ENCODE measurements at regions not wholly inside any gene's neighbourhood (a gene's known extent, or its start where the extent isn't known, plus 50 kb on each side); places are given as distances from the start of the nearest gene placed in this dataset.

DNA sequence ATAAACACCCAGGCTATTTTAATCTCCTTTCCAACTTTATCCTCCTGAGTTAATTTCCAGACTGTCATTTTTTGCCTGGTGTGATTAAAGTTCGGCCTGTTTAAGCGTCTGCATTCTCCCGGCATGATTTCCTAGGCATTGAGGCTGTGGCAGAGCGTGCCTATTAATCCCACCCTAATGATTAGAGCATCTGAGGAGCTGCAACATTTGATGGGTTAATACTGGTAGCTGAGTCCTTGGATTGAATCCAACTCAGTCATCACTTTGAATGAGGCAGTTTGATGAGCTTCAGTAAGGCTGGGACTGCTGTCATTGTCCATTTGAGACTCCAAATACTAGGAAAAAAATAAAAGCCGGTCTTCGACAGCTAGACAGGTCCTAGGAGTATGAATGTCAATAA, 882.5 kb downstream of the SLC4A3 start:
- no peak for DNase-seq (ENCODE audit: extremely low spot score)
- no peak for TF ChIP-seq FOXM1 (IDR thresholded peaks at IDR 0.05; ENCODE audit: borderline replicate concordance)
- no peak for TF ChIP-seq TARDBP (IDR thresholded peaks at IDR 0.05)
- TF ChIP-seq, protein P1, sequence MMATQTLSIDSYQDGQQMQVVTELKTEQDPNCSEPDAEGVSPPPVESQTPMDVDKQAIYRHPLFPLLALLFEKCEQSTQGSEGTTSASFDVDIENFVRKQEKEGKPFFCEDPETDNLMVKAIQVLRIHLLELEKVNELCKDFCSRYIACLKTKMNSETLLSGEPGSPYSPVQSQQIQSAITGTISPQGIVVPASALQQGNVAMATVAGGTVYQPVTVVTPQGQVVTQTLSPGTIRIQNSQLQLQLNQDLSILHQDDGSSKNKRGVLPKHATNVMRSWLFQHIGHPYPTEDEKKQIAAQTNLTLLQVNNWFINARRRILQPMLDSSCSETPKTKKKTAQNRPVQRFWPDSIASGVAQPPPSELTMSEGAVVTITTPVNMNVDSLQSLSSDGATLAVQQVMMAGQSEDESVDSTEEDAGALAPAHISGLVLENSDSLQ (IDR thresholded peaks at IDR 0.05): no peak
- no peak for TF ChIP-seq LEF1 (IDR thresholded peaks at IDR 0.05; ENCODE audit: borderline replicate concordance)
- TF ChIP-seq SUZ12 (IDR thresholded peaks at IDR 0.05): no peak
- TF ChIP-seq CTBP1 (IDR thresholded peaks at IDR 0.05; ENCODE audit: borderline replicate concordance): no peak
- no peak for TF ChIP-seq NFRKB (IDR thresholded peaks at IDR 0.05)
- no peak for TF ChIP-seq HDGF (IDR thresholded peaks at IDR 0.05; ENCODE audit: borderline replicate concordance)
- TF ChIP-seq FOXA1 (IDR thresholded peaks at IDR 0.05): no peak
- no peak for TF ChIP-seq L3MBTL2 (conservative IDR thresholded peaks at IDR 0.05)
- ChIA-PET POLR2A (no interaction called here), CTCF (interaction anchor here (0.6 kb wide), 1 partner anchor 146 kb away, joined by 5 read pairs; no protein-coding TSS in a partner anchor)

DNA sequence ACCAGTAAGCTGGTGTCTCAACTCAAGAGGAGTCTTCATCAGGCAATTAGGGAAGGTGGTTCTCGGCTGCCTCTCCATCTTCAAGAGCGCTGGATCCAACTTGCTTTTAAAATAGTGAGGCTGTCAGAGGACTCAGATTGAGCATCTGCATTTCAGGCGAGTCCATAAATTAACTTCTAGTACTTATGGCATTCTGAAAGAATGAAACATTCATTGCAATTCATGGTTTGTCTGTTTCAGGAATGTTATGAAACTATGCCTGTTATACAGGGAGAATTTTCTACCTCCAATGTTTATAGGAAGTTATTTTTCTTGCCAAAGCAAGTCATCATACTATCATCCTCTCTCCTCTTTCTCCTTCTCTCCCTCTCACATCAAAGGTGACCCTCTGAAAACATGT, 883.2 kb downstream of the SLC4A3 start:
- POLR2A ChIA-PET: no interaction called here
- CTCF ChIA-PET: no interaction called here
- DNase-seq (ENCODE audit: extremely low spot score): no peak
- TF ChIP-seq, protein P1 (IDR thresholded peaks at IDR 0.05): no peak
- TF ChIP-seq ELF4 (IDR thresholded peaks at IDR 0.05) (no peak), ARNT (IDR thresholded peaks at IDR 0.05) (no peak), SUZ12 (IDR thresholded peaks at IDR 0.05) (no peak), BHLHE40 (IDR thresholded peaks at IDR 0.05; ENCODE audit: borderline replicate concordance) (no peak), FOXM1 (IDR thresholded peaks at IDR 0.05; ENCODE audit: borderline replicate concordance) (no peak), FOXA1 (IDR thresholded peaks at IDR 0.05) (no peak), L3MBTL2 (conservative IDR thresholded peaks at IDR 0.05) (no peak), ZNF384 (IDR thresholded peaks at IDR 0.05) (no peak), CTBP1 (IDR thresholded peaks at IDR 0.05; ENCODE audit: borderline replicate concordance) (no peak), FOXK2 (IDR thresholded peaks at IDR 0.05) (no peak), NFRKB (IDR thresholded peaks at IDR 0.05) (no peak), SP1 (IDR thresholded peaks at IDR 0.05) (no peak), HDGF (IDR thresholded peaks at IDR 0.05; ENCODE audit: borderline replicate concordance) (no peak), LEF1 (IDR thresholded peaks at IDR 0.05; ENCODE audit: borderline replicate concordance) (no peak)

DNA sequence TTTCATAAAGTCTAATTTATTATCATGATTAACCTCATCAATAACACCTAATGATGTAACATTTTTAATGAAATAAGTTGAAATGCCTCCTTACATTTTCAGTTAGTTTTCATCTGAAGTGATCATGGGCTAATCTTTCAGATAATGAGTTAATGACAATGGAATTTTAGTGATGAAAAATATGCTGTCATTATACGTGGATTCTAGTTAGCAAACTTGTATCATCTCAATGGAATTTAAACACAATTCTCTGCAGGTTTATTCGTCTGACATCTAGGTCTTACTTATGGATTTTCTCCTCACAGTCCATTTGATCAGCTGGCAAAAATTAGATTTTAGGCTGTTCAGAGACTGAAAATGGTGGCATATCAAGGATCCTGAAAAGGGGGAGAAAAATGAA, 885.0 kb downstream of the SLC4A3 start:
- no peak for TF ChIP-seq ARNT (IDR thresholded peaks at IDR 0.05)
- TF ChIP-seq, protein P1 (IDR thresholded peaks at IDR 0.05): no peak
- POLR2A ChIA-PET: no interaction called here
- no peak for DNase-seq (ENCODE audit: extremely low spot score)
- CTCF ChIA-PET: no interaction called here

DNA sequence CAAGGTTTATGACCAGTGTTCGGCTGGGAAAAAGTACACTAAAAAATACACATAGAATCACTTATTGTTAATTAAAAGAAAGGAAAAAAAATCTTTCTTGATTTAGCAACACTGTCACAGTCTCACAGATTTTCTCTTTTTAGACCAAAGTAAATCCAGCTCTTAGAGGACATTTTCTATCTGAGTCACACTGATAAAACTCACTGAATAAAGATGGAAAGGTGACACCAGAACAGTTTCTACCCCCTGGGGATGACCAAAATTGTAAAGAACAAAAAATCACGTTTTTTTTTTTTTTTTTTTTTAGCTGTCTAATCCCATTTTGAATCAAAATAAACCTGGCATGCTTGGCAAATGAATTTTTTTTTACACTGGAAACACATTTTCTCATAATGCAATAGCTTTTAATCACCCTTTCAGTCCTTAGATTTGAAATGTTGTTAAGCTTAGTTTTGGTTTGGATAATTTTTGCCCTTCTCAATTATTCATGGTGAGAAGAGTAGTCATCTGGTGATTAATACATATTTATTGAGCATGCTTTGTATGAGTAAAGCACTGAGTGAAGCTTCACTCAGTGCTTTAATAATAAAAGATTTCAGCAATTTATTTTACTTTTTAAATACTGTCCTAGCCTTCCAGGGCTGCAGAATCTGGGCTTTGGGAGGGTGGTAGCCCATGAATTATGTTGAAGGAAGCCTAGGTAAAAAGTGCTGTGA, 886.3 kb downstream of the SLC4A3 start:
- TF ChIP-seq HDGF (IDR thresholded peaks at IDR 0.05; ENCODE audit: borderline replicate concordance) (no peak), NFRKB (IDR thresholded peaks at IDR 0.05) (no peak), ZNF384 (IDR thresholded peaks at IDR 0.05) (no peak), LEF1 (IDR thresholded peaks at IDR 0.05; ENCODE audit: borderline replicate concordance) (no peak), BHLHE40 (IDR thresholded peaks at IDR 0.05; ENCODE audit: borderline replicate concordance) (no peak), ELF4 (IDR thresholded peaks at IDR 0.05) (no peak), FOXK2 (IDR thresholded peaks at IDR 0.05) (no peak), FOXA1 (IDR thresholded peaks at IDR 0.05) (no peak), L3MBTL2 (conservative IDR thresholded peaks at IDR 0.05) (no peak), TARDBP (IDR thresholded peaks at IDR 0.05) (no peak), ARNT (IDR thresholded peaks at IDR 0.05) (no peak), SP1 (IDR thresholded peaks at IDR 0.05) (no peak), CTBP1 (IDR thresholded peaks at IDR 0.05; ENCODE audit: borderline replicate concordance) (no peak), FOXM1 (IDR thresholded peaks at IDR 0.05; ENCODE audit: borderline replicate concordance) (no peak)
- TF ChIP-seq, protein P1 (IDR thresholded peaks at IDR 0.05): no peak
- POLR2A ChIA-PET: no interaction called here
- CTCF ChIA-PET: no interaction called here
- no peak for DNase-seq (ENCODE audit: extremely low spot score)

DNA sequence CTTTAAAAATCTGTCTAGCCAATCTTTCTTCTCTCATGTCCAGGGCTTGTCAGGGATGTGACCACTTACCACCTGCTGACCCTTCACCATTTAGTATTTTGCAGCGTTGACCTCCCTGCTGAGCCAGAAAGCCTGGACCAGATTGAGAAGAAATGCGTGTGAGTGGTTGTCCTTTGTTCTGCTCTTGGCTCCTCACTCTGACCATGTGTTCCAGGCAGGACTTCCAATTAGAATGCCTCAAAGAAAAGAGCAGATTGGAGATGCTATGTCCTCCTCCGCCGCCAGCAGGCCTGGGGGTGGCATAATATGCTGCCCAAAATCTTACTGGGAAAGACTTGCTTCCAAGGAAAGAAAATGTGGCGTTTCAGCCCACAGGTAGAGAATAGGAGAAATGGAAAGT, 894.1 kb downstream of the SLC4A3 start:
- CTCF ChIA-PET: no interaction called here
- DNase-seq (ENCODE audit: extremely low spot score): no peak
- POLR2A ChIA-PET: no interaction called here
- TF ChIP-seq FOXK2 (IDR thresholded peaks at IDR 0.05) (no peak), FOXM1 (IDR thresholded peaks at IDR 0.05; ENCODE audit: borderline replicate concordance) (no peak), FOXA1 (IDR thresholded peaks at IDR 0.05) (no peak), NFRKB (IDR thresholded peaks at IDR 0.05) (no peak), ELF4 (IDR thresholded peaks at IDR 0.05) (no peak)
- TF ChIP-seq, protein P1 (IDR thresholded peaks at IDR 0.05): no peak

All from HEK293T (cell line).